HepG2 (cell line): ENCODE measurements at regions not wholly inside any gene's neighbourhood (a gene's known extent, or its start where the extent isn't known, plus 50 kb on each side); places are given as distances from the start of the nearest gene placed in this dataset.

Experiments
- ATAC-seq: fragments of 200-7000 bp; cut with Tn5 transposase; 3 replicates; pipeline ENCODE4 v1.9.1; 2020; ENCODE audit warnings: mild to moderate bottlenecking, moderate library complexity
- BruUV-seq: library from RNA; stranded (reverse); fragments of 400-500 nt; replicated peaks from 2 replicates; lab custom pipeline; 2021; lab: Mats Ljungman, UMichigan
- CTCF ChIA-PET: fragments of 300-600 bp; formaldehyde crosslinking; extraction: SDS; loops from one replicate; lab custom pipeline; 2021; ENCODE audit warnings: low total read pairs, inconsistent platforms, low intra/inter-chr PET ratio; lab: Yijun Ruan, JAX
- POLR2A ChIA-PET: fragments of 350-600 bp; sonication (Branson Sonifier 250); formaldehyde crosslinking; loops from one replicate; lab custom pipeline; 2020; ENCODE audit warnings: antibody characterized with exemption, inconsistent platforms; lab: Yijun Ruan, JAX
- DNase-seq: peaks from one replicate; pipeline ENCODE4 v3.0.0-alpha.2; 2015; ENCODE audit warnings: low spot score
- FAIRE-seq: peaks from 3 replicates; lab custom pipeline; 2011; peaks lifted over from hg19 to GRCh38; lab: Jason Lieb, UNC
- H2AFZ ChIP-seq: one replicate; pipeline ENCODE4 v1.6.1; 2011; ENCODE audit warnings: low read length, inconsistent platforms
- H3K27ac ChIP-seq: fragments of 300-600 bp; 3 replicates; pipeline ENCODE4 v1.8.0; 2011; ENCODE audit warnings: mixed run types, mild to moderate bottlenecking, mixed read lengths, low read length, inconsistent platforms; ENCODE audit not compliant: insufficient read depth; ENCODE audit errors: extremely low read length
- H3K27me3 ChIP-seq, 2 experiments: fragments of 200-600 bp in 1 of 2; 2 replicates in 1 of 2; 3 replicates in 1 of 2; pipeline versions ENCODE4 v1.6.0 to v1.8.0; 2011; ENCODE audit warnings: low read length in 2 of 2, mild to moderate bottlenecking in 2 of 2, moderate library complexity in 2 of 2, inconsistent platforms in 1 of 2; ENCODE audit not compliant: insufficient read depth in 2 of 2, control insufficient read depth in 1 of 2
- H3K36me3 ChIP-seq, 2 experiments: fragments of 200-600 bp in 1 of 2; replicated peaks in 1 of 2; 2 replicates in 1 of 2; 3 replicates in 1 of 2; pipeline versions ENCODE4 v1.5.1 to v1.8.0; 2011; ENCODE audit warnings: low read length in 2 of 2, inconsistent platforms in 1 of 2; ENCODE audit not compliant: insufficient read depth in 2 of 2, control insufficient read depth in 1 of 2
- H3K4me1 ChIP-seq: 2 replicates; pipeline ENCODE4 v1.5.1; 2012; ENCODE audit warnings: low read length, inconsistent platforms; ENCODE audit not compliant: insufficient read depth
- H3K4me2 ChIP-seq: 2 replicates; pipeline ENCODE4 v1.6.0; 2011; ENCODE audit warnings: low read depth, low read length, inconsistent platforms
- H3K4me3 ChIP-seq, 3 experiments: fragments of 200-600 bp in 1 of 3; sonication (generic), shearing (Covaris generic) in 1 of 3; replicated peaks in 1 of 3; 2 replicates each; pipeline ENCODE4 v1.5.1; 2011 to 2016; ENCODE audit warnings: low read length in 3 of 3, inconsistent platforms in 2 of 3, low read depth in 2 of 3, mild to moderate bottlenecking in 2 of 3, control low read depth in 1 of 3, mixed read lengths in 1 of 3; ENCODE audit not compliant: insufficient read depth in 1 of 3
- H3K79me2 ChIP-seq: one replicate; pipeline ENCODE4 v1.6.1; 2011; ENCODE audit warnings: low read length, inconsistent platforms; ENCODE audit not compliant: insufficient read depth
- H3K9ac ChIP-seq: 2 replicates; pipeline ENCODE4 v1.6.0; 2011; ENCODE audit warnings: mild to moderate bottlenecking, low read depth, low read length, inconsistent platforms; ENCODE audit not compliant: insufficient read depth
- H3K9me3 ChIP-seq: 2 replicates; pipeline ENCODE4 v1.5.1; 2012; ENCODE audit warnings: mild to moderate bottlenecking, low read length
- H4K20me1 ChIP-seq: 2 replicates; pipeline ENCODE4 v1.6.0; 2011; ENCODE audit warnings: inconsistent platforms, mild to moderate bottlenecking, low read length, moderate library complexity; ENCODE audit not compliant: insufficient read depth
- ETV5 ChIP-seq: IDR thresholded peaks from 2 replicates; pipeline ENCODE4 v1.6.1; 2018; ENCODE audit warnings: missing biosample characterization, missing genetic modification reagents, inconsistent platforms, borderline replicate concordance
- FOXM1 ChIP-seq: sonication (generic); formaldehyde crosslinking; IDR thresholded peaks from 2 replicates; pipeline ENCODE4 v1.5.0; 2020; ENCODE audit warnings: missing genetic modification reagents
- FUBP1 ChIP-seq: sonication (generic); formaldehyde crosslinking; IDR thresholded peaks from 2 replicates; pipeline ENCODE4 v1.5.1; 2020; ENCODE audit warnings: missing genetic modification reagents, mild to moderate bottlenecking, borderline replicate concordance
- HOXD1 ChIP-seq: sonication (generic); formaldehyde crosslinking; IDR thresholded peaks from 2 replicates; pipeline ENCODE4 v1.5.0; 2020; ENCODE audit warnings: missing genetic modification reagents
- ISX ChIP-seq: sonication (generic); formaldehyde crosslinking; conservative IDR thresholded peaks from 2 replicates; pipeline ENCODE4 v1.5.0; 2020; ENCODE audit warnings: missing genetic modification reagents
- SMARCE1 ChIP-seq: fragments of 450-650 bp; IDR thresholded peaks from 2 replicates; pipeline ENCODE4 v1.6.1; 2017; ENCODE audit warnings: borderline replicate concordance
- TRIM22 ChIP-seq: fragments of 450-650 bp; IDR thresholded peaks from 2 replicates; pipeline ENCODE4 v1.6.1; 2017
- U2AF2 ChIP-seq: fragments of 200-400 bp; formaldehyde crosslinking; IDR thresholded peaks from 2 replicates; pipeline ENCODE4 v1.6.1; 2017; ENCODE audit warnings: low read depth, mild to moderate bottlenecking, low read length
- ZNF143 ChIP-seq: sonication (generic); formaldehyde crosslinking; IDR thresholded peaks from 2 replicates; pipeline ENCODE4 v1.4.0; 2020; ENCODE audit warnings: missing genetic modification reagents
- ZNF235 ChIP-seq: sonication (generic); formaldehyde crosslinking; IDR thresholded peaks from 2 replicates; pipeline ENCODE4 v1.8.1; 2023; ENCODE audit warnings: mild to moderate bottlenecking, missing genetic modification reagents, borderline replicate concordance
- ZNF382 ChIP-seq: sonication (generic); formaldehyde crosslinking; IDR thresholded peaks from 2 replicates; pipeline ENCODE4 v1.5.0; 2020; ENCODE audit warnings: missing genetic modification reagents, mild to moderate bottlenecking, borderline replicate concordance
- ZNF562 ChIP-seq: sonication (generic); formaldehyde crosslinking; IDR thresholded peaks from 2 replicates; pipeline ENCODE4 v1.8.0; 2022; ENCODE audit warnings: missing genetic modification reagents, borderline replicate concordance
- ZNF605 ChIP-seq: sonication (generic); formaldehyde crosslinking; IDR thresholded peaks from 2 replicates; pipeline ENCODE4 v1.8.0; 2022; ENCODE audit warnings: mild to moderate bottlenecking, missing genetic modification reagents
- ZNF746 ChIP-seq: sonication (generic); formaldehyde crosslinking; IDR thresholded peaks from 2 replicates; pipeline ENCODE4 v1.8.0; 2022; ENCODE audit warnings: mild to moderate bottlenecking, missing genetic modification reagents
- WGBS: methylation state at CpG from one replicate; pipeline ENCODE4 v1.1.6; 2017; ENCODE audit warnings: low lambda C conversion rate; 5-methylcytosine and 5-hydroxymethylcytosine counted together
- in situ Hi-C: cut with HindIII; loops from 2 replicates; pipeline ENCODE4 v1.10.0; 2017; ENCODE audit warnings: low pct_unique_long_range_greater_than_20kb; ENCODE audit not compliant: extremely low pct_ligation_motif_present
- intact Hi-C: fragments of 100-400 bp; cut with micrococcal nuclease; formaldehyde crosslinking; loops from one replicate; pipeline ENCODE4 v1.10.0; 2022; ENCODE audit not compliant: unreplicated experiment
- TF ChIP-seq, protein P1 (sequence below): sonication (generic); formaldehyde crosslinking; IDR thresholded peaks from 2 replicates; pipeline ENCODE4 v1.4.0; 2020; ENCODE audit warnings: missing genetic modification reagents, borderline replicate concordance
- TF ChIP-seq, protein P2 (sequence below): sonication (generic); formaldehyde crosslinking; IDR thresholded peaks from 2 replicates; pipeline ENCODE4 v1.8.1; 2023; ENCODE audit warnings: mild to moderate bottlenecking, missing genetic modification reagents, borderline replicate concordance

GRCh38 chr15:38040615-38041014, 106.2 kb downstream of the TMCO5A start:
- CTCF ChIA-PET, result no interaction called here

GRCh38 chr15:38041576-38041975, 107.1 kb downstream of the TMCO5A start:
- BruUV-seq, result no TSS peak
- no peaks in the 10 kb centered on the region for H3K27me3 ChIP-seq
- CTCF ChIA-PET, result no interaction called here
- TF ChIP-seq ZNF143 (CRISPR knock-in tag), result no peak
- no peak for TF ChIP-seq ZNF605 (CRISPR knock-in tag)
- no peak for TF ChIP-seq U2AF2
- TF ChIP-seq SMARCE1, result no peak
- TF ChIP-seq ETV5, result no peak
- TF ChIP-seq ZNF746 (CRISPR knock-in tag), result no peak
- no peak for TF ChIP-seq ISX
- TF ChIP-seq ZNF235 (CRISPR knock-in tag), result no peak
- TF ChIP-seq TRIM22, result no peak
- TF ChIP-seq, protein P1, sequence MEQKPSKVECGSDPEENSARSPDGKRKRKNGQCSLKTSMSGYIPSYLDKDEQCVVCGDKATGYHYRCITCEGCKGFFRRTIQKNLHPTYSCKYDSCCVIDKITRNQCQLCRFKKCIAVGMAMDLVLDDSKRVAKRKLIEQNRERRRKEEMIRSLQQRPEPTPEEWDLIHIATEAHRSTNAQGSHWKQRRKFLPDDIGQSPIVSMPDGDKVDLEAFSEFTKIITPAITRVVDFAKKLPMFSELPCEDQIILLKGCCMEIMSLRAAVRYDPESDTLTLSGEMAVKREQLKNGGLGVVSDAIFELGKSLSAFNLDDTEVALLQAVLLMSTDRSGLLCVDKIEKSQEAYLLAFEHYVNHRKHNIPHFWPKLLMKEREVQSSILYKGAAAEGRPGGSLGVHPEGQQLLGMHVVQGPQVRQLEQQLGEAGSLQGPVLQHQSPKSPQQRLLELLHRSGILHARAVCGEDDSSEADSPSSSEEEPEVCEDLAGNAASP (CRISPR knock-in tag), result no peak
- TF ChIP-seq ZNF382 (CRISPR knock-in tag), result no peak

More at GRCh38 chr15:38040615-38041014, 106.2 kb downstream of the TMCO5A start:
- H3K4me2 ChIP-seq, result no peak overlapping the region
- H3K9me3 ChIP-seq, result no peaks in the 10 kb centered on the region
- no peak overlapping the region for H3K4me3 ChIP-seq
- DNase-seq (no peak), ATAC-seq (no peak), FAIRE-seq (no peak)
- in situ Hi-C loops, result no loop called here
- H3K4me1 ChIP-seq, result no peaks in the 10 kb centered on the region
- no peaks in the 10 kb centered on the region for H3K36me3 ChIP-seq
- WGBS, result 40% methylated on average over 2 of the region's 2 CpGs
- H2AFZ ChIP-seq, result no peak overlapping the region
- TF ChIP-seq FUBP1 (CRISPR knock-in tag) (no peak), HOXD1 (no peak), ZNF562 (CRISPR knock-in tag) (no peak), FOXM1 (CRISPR knock-in tag) (no peak)
- TF ChIP-seq, protein P2, sequence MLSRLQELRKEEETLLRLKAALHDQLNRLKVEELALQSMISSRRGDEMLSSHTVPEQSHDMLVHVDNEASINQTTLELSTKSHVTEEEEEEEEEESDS (CRISPR knock-in tag), result no peak
- POLR2A ChIA-PET, result no interaction called here
- intact Hi-C loops, result no loop called here
- H3K79me2 ChIP-seq, result no peaks in the 10 kb centered on the region
- no peak overlapping the region for H3K27ac ChIP-seq
- H3K9ac ChIP-seq, result no peak overlapping the region
- no TSS peak for BruUV-seq
- H4K20me1 ChIP-seq, result no peaks in the 10 kb centered on the region
- no peaks in the 10 kb centered on the region for H3K27me3 ChIP-seq

More at GRCh38 chr15:38041576-38041975, 107.1 kb downstream of the TMCO5A start:
- no peaks in the 10 kb centered on the region for H4K20me1 ChIP-seq
- H3K4me3 ChIP-seq, result no peak overlapping the region
- no peak overlapping the region for H3K9ac ChIP-seq
- no peak for DNase-seq
- H3K27ac ChIP-seq, result no peak overlapping the region
- H3K36me3 ChIP-seq, result no peaks in the 10 kb centered on the region
- H3K79me2 ChIP-seq, result no peaks in the 10 kb centered on the region
- intact Hi-C loops (no loop called here), in situ Hi-C loops (no loop called here)
- WGBS, result 2% methylated on average over 2 of the region's 2 CpGs
- no peak for FAIRE-seq
- no peak overlapping the region for H2AFZ ChIP-seq
- H3K4me2 ChIP-seq, result no peak overlapping the region
- ATAC-seq, result no peak
- H3K9me3 ChIP-seq, result no peaks in the 10 kb centered on the region
- POLR2A ChIA-PET, result no interaction called here
- H3K4me1 ChIP-seq, result no peaks in the 10 kb centered on the region
